ENCODE measurements at regions not wholly inside any gene's neighbourhood (a gene's known extent, or its start where the extent isn't known, plus 50 kb on each side); places are given as distances from the start of the nearest gene placed in this dataset.

DNA sequence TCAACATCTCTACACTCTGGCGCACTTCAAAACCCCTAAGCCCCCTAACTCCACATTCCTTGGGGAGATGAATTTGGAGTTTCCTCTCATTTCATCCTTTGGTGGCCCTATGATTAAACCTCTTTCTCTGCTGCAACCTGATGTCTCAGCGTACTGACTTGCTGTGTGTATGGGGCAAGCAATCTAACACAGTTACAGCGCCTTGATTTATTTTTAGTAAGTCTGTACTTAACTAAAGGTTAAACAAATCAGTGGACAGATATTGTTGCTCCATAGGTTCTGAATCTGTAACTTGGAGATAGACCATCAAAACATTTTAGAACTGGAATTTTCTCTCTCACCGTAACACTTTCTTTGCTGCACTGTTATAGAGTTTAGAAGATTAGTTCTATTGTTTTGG is 452.8 kb downstream of the IRX1 start:
- no peak overlapping the region for H2AFZ ChIP-seq (ENCODE audit: low read depth, low read length)
- no peak for DNase-seq (ENCODE audit: low read depth, low spot score)
- H3K9me3 ChIP-seq (replicated peaks; ENCODE audit: control insufficient read depth, insufficient read depth, low read length): no peaks in the 10 kb centered on the region
- no peaks in the 10 kb centered on the region for H4K20me1 ChIP-seq (replicated peaks; ENCODE audit: control insufficient read depth, extremely low read depth, insufficient read depth, low read length)
- no peaks in the 10 kb centered on the region for H3K36me3 ChIP-seq (ENCODE audit: control insufficient read depth in 2 of 2, extremely low read depth in 1 of 2, insufficient read depth in 2 of 2, low read length in 2 of 2)
- H3K4me1 ChIP-seq (ENCODE audit: control insufficient read depth, extremely low read depth, insufficient read depth, low read length): no peaks in the 10 kb centered on the region
- no peaks in the 10 kb centered on the region for H3K27me3 ChIP-seq (ENCODE audit: control insufficient read depth in 2 of 2, insufficient read depth in 2 of 2, low read length in 2 of 2)
- dilution Hi-C loops (cut with MboI; ENCODE audit: extremely low pct_ligation_motif_present, low sequenced_read_pairs) (no loop called here), intact Hi-C loops (cut with micrococcal nuclease) (no loop called here)
- no peak overlapping the region for H3K4me2 ChIP-seq (ENCODE audit: insufficient read depth, low read length)
- TF ChIP-seq POLR2A (IDR thresholded peaks at IDR 0.05; ENCODE audit: low read depth, low read length) (no peak), EZH2 (IDR thresholded peaks at IDR 0.05; ENCODE audit: borderline replicate concordance, low read depth, low read length, severe bottlenecking) (no peak), MYC (IDR thresholded peaks at IDR 0.05; ENCODE audit: low read depth, low read length) (no peak), POLR2AphosphoS5 (IDR thresholded peaks at IDR 0.05; ENCODE audit: insufficient read depth, low read depth, low read length) (no peak), GATA2 (IDR thresholded peaks at IDR 0.05; ENCODE audit: insufficient read depth, insufficient read length, low read depth, low read length) (no peak), FOS (IDR thresholded peaks at IDR 0.05; ENCODE audit: borderline replicate concordance, insufficient read depth, low read length) (no peak)
- TF ChIP-seq, protein P1, sequence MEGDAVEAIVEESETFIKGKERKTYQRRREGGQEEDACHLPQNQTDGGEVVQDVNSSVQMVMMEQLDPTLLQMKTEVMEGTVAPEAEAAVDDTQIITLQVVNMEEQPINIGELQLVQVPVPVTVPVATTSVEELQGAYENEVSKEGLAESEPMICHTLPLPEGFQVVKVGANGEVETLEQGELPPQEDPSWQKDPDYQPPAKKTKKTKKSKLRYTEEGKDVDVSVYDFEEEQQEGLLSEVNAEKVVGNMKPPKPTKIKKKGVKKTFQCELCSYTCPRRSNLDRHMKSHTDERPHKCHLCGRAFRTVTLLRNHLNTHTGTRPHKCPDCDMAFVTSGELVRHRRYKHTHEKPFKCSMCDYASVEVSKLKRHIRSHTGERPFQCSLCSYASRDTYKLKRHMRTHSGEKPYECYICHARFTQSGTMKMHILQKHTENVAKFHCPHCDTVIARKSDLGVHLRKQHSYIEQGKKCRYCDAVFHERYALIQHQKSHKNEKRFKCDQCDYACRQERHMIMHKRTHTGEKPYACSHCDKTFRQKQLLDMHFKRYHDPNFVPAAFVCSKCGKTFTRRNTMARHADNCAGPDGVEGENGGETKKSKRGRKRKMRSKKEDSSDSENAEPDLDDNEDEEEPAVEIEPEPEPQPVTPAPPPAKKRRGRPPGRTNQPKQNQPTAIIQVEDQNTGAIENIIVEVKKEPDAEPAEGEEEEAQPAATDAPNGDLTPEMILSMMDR (IDR thresholded peaks at IDR 0.05; ENCODE audit: extremely low read depth in 1 of 2, insufficient read depth in 1 of 2, low read depth in 1 of 2, low read length in 2 of 2): no peak
- TF ChIP-seq, protein P2, sequence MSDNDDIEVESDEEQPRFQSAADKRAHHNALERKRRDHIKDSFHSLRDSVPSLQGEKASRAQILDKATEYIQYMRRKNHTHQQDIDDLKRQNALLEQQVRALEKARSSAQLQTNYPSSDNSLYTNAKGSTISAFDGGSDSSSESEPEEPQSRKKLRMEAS (IDR thresholded peaks at IDR 0.05; ENCODE audit: insufficient read depth, insufficient read length): no peak
- no peak overlapping the region for H3K4me3 ChIP-seq (replicated peaks in 1 of 3; ENCODE audit: insufficient read depth in 1 of 3, low read depth in 1 of 3, low read length in 3 of 3)
- BruUV-seq (replicated peaks): no TSS peak
- CTCF ChIA-PET: no interaction called here
- no peak overlapping the region for H3K27ac ChIP-seq (ENCODE audit: insufficient read depth, low read depth, low read length)
- no peak overlapping the region for H3K9ac ChIP-seq (replicated peaks; ENCODE audit: extremely low read depth, insufficient read depth, low read length)
- FAIRE-seq: no peak
- POLR2A ChIA-PET: no interaction called here
- no peaks in the 10 kb centered on the region for H3K79me2 ChIP-seq (ENCODE audit: control insufficient read depth, insufficient read depth, low read length)
- H3K9me1 ChIP-seq (replicated peaks; ENCODE audit: control insufficient read depth, extremely low read depth, insufficient read depth, low read length): no peaks in the 10 kb centered on the region
